SK-N-SH (cell line): ENCODE measurements at regions not wholly inside any gene's neighbourhood (a gene's known extent, or its start where the extent isn't known, plus 50 kb on each side); places are given as distances from the start of the nearest gene placed in this dataset.

Experiments used
- CTCF ChIA-PET: fragments of 300-600, 350-600 bp; formaldehyde crosslinking; extraction: SDS; loops from one replicate; lab custom pipeline; 2021; lab: Yijun Ruan, JAX
- POLR2A ChIA-PET: fragments of 350-600 bp; sonication (Branson Sonifier 250); formaldehyde crosslinking; extraction: SDS; loops from one replicate; lab custom pipeline; 2020; ENCODE audit warnings: antibody characterized with exemption, inconsistent platforms; lab: Yijun Ruan, JAX
- DNase-seq: peaks from one replicate; pipeline ENCODE4 v3.0.0; 2012
- H2AFZ ChIP-seq: fragments of 200-600 bp; sonication (generic); 2 replicates; pipeline ENCODE4 v1.8.1; 2016; ENCODE audit warnings: antibody characterized with exemption, mild to moderate bottlenecking, low read depth
- H3F3A ChIP-seq: fragments of 200-600 bp; sonication (generic); replicated peaks from 2 replicates; pipeline ENCODE3; 2016; ENCODE audit warnings: antibody characterized with exemption, mild to moderate bottlenecking; ENCODE audit not compliant: insufficient read depth
- H3K27ac ChIP-seq, 2 experiments: fragments of 200-500 bp in 1 of 2; fragments of 200-600 bp in 1 of 2; sonication (Bioruptor generic) in 1 of 2; sonication (generic), shearing (Covaris generic) in 1 of 2; 2 replicates each; pipeline versions ENCODE4 v1.5.1 to v1.6.1; 2014 to 2016; ENCODE audit warnings: low read depth in 2 of 2, inconsistent platforms in 1 of 2, low read length in 1 of 2, mild to moderate bottlenecking in 1 of 2, mixed read lengths in 1 of 2
- H3K27me3 ChIP-seq: fragments of 200-600 bp; sonication (generic), shearing (Covaris generic); 2 replicates; pipeline ENCODE4 v1.6.1; 2016; ENCODE audit warnings: mixed run types; ENCODE audit not compliant: insufficient read depth
- H3K36me3 ChIP-seq, 2 experiments: fragments of 200-500 bp in 1 of 2; fragments of 200-600 bp in 1 of 2; sonication (Bioruptor generic) in 1 of 2; sonication (generic) in 1 of 2; replicated peaks in 1 of 2; 2 replicates each; pipeline versions ENCODE3 to v1.5.1; 2014 to 2016; ENCODE audit warnings: low read length in 1 of 2, mild to moderate bottlenecking in 1 of 2; ENCODE audit not compliant: insufficient read depth in 2 of 2, control insufficient read depth in 1 of 2
- H3K4me1 ChIP-seq, 2 experiments: fragments of 200-500 bp in 1 of 2; fragments of 200-600 bp in 1 of 2; sonication (Bioruptor generic) in 1 of 2; sonication (generic), shearing (Covaris generic) in 1 of 2; 2 replicates each; pipeline versions ENCODE4 v1.5.1 to v1.6.1; 2014 to 2016; ENCODE audit warnings: low read depth in 1 of 2, low read length in 1 of 2, mixed run types in 1 of 2; ENCODE audit not compliant: insufficient read depth in 2 of 2, control insufficient read depth in 1 of 2
- H3K4me2 ChIP-seq: fragments of 200-600 bp; sonication (generic), shearing (Covaris generic); 2 replicates; pipeline ENCODE4 v1.6.1; 2017; ENCODE audit warnings: mixed run types
- H3K4me3 ChIP-seq, 2 experiments: fragments of 200-500 bp in 1 of 2; fragments of 200-600 bp in 1 of 2; sonication (Bioruptor generic) in 1 of 2; sonication (generic), shearing (Covaris generic) in 1 of 2; 2 replicates each; pipeline versions ENCODE4 v1.5.1 to v1.8.1; 2014 to 2016; ENCODE audit warnings: low read depth in 2 of 2, inconsistent platforms in 1 of 2, low read length in 1 of 2, mild to moderate bottlenecking in 1 of 2, mixed read lengths in 1 of 2, moderate library complexity in 1 of 2
- H3K79me2 ChIP-seq: fragments of 200-600 bp; sonication (generic); 2 replicates; pipeline ENCODE4 v1.8.1; 2017; ENCODE audit warnings: mild to moderate bottlenecking; ENCODE audit not compliant: insufficient read depth
- H3K9ac ChIP-seq: fragments of 200-600 bp; sonication (generic); 2 replicates; pipeline ENCODE4 v1.6.1; 2017; ENCODE audit warnings: mixed run types
- H3K9me2 ChIP-seq: fragments of 200-600 bp; sonication (generic); 2 replicates; pipeline ENCODE4 v1.6.1; 2017; ENCODE audit warnings: mixed run types
- H3K9me3 ChIP-seq: fragments of 200-600 bp; sonication (generic); 2 replicates; pipeline ENCODE4 v1.6.1; 2017; ENCODE audit warnings: mixed run types, mild to moderate bottlenecking, moderate library complexity
- H4K20me1 ChIP-seq: fragments of 200-600 bp; sonication (generic); 2 replicates; pipeline ENCODE4 v1.6.1; 2017; ENCODE audit warnings: mild to moderate bottlenecking, mixed run types; ENCODE audit not compliant: insufficient read depth
- ELF1 ChIP-seq: IDR thresholded peaks from 2 replicates; pipeline ENCODE4 v1.4.0; 2012
- EZH2phosphoT487 ChIP-seq: fragments of 200-600 bp; sonication (generic); IDR thresholded peaks from 2 replicates; pipeline ENCODE4 v1.6.1; 2017; ENCODE audit warnings: low read depth, mixed run types, mild to moderate bottlenecking, antibody characterized with exemption, moderate library complexity, borderline replicate concordance
- FOXJ3 ChIP-seq: sonication (generic); formaldehyde crosslinking; IDR thresholded peaks from 2 replicates; pipeline ENCODE4 v1.5.1; 2020; ENCODE audit warnings: mild to moderate bottlenecking, missing genetic modification reagents
- MEF2A ChIP-seq: IDR thresholded peaks from 2 replicates; pipeline ENCODE4 v1.4.0; 2012; ENCODE audit warnings: low read depth, borderline replicate concordance
- MXI1 ChIP-seq: IDR thresholded peaks from 2 replicates; pipeline ENCODE4 v1.6.1; 2012; ENCODE audit warnings: mild to moderate bottlenecking, low read depth, low read length, improper control_type of control experiment
- TAF1 ChIP-seq: IDR thresholded peaks from 2 replicates; pipeline ENCODE4 v1.6.1; 2012; ENCODE audit warnings: low read depth, mild to moderate bottlenecking, low read length, moderate library complexity, borderline replicate concordance
- TEAD4 ChIP-seq: IDR thresholded peaks from 2 replicates; pipeline ENCODE4 v1.4.0; 2012; ENCODE audit warnings: mild to moderate bottlenecking, borderline replicate concordance; ENCODE audit not compliant: insufficient read depth
- WGBS: methylation state at CpG from one replicate; pipeline ENCODE4 v1.1.6; 2017; ENCODE audit warnings: low lambda C conversion rate; 5-methylcytosine and 5-hydroxymethylcytosine counted together
- TF ChIP-seq, protein P1 (sequence below): fragments of 150-350 bp; IDR thresholded peaks from 2 replicates; pipeline ENCODE4 v1.6.1; 2016; ENCODE audit warnings: mild to moderate bottlenecking, low read depth, low read length
- TF ChIP-seq, protein P2 (sequence below): IDR thresholded peaks from 2 replicates; pipeline ENCODE4 v1.4.0; 2012; ENCODE audit warnings: low read depth, borderline replicate concordance
- TF ChIP-seq, protein P3 (sequence below): IDR thresholded peaks from 2 replicates; pipeline ENCODE4 v1.6.1; 2012; ENCODE audit warnings: mild to moderate bottlenecking, low read depth, low read length, moderate library complexity
- TF ChIP-seq, protein P4 (sequence below): fragments of 150-350 bp; IDR thresholded peaks from 2 replicates; pipeline ENCODE4 v1.6.1; 2017; ENCODE audit warnings: antibody characterized with exemption, low read length, low read depth, borderline replicate concordance

DNA sequence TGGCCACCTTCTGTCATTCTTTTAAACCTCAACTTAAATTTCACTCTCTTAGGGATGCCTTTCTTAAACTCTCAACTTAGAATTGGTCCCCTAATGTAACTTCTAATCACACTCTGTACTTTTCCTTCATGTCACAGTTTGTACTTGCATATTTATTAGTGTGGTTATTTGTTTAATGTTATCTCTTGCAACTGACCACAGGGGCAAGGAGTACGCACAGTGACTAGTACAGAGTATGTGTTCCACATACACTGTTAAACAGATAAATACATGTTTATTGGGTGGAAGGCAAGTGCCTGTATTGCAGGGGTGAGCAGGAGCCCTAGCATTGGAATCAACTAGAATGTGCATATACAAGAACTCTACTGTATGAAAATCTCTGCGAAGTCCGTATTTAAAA lies 554.0 kb downstream of the INSC start:
- no peaks in the 10 kb centered on the region for H4K20me1 ChIP-seq
- WGBS = 76% methylated on average over 3 of the region's 3 CpGs
- peaks cover 0 to 5% of the 10 kb centered on the region in 2 experiments; a peak in 1 of 4 replicates for H3K4me1 ChIP-seq
- ChIA-PET POLR2A (no interaction called here), CTCF (no interaction called here)
- no peaks in the 10 kb centered on the region for H3K27me3 ChIP-seq
- no peak for DNase-seq
- no peak overlapping the region for H3K9ac ChIP-seq
- H3K79me2 ChIP-seq = no peaks in the 10 kb centered on the region
- H3K9me3 ChIP-seq = no peaks in the 10 kb centered on the region
- no peaks in the 10 kb centered on the region for H3K9me2 ChIP-seq
- no peaks in the 10 kb centered on the region for H3F3A ChIP-seq
- no peak overlapping the region for H2AFZ ChIP-seq
- TF ChIP-seq, protein P1, sequence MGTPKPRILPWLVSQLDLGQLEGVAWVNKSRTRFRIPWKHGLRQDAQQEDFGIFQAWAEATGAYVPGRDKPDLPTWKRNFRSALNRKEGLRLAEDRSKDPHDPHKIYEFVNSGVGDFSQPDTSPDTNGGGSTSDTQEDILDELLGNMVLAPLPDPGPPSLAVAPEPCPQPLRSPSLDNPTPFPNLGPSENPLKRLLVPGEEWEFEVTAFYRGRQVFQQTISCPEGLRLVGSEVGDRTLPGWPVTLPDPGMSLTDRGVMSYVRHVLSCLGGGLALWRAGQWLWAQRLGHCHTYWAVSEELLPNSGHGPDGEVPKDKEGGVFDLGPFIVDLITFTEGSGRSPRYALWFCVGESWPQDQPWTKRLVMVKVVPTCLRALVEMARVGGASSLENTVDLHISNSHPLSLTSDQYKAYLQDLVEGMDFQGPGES = no peak
- TF ChIP-seq, protein P2, sequence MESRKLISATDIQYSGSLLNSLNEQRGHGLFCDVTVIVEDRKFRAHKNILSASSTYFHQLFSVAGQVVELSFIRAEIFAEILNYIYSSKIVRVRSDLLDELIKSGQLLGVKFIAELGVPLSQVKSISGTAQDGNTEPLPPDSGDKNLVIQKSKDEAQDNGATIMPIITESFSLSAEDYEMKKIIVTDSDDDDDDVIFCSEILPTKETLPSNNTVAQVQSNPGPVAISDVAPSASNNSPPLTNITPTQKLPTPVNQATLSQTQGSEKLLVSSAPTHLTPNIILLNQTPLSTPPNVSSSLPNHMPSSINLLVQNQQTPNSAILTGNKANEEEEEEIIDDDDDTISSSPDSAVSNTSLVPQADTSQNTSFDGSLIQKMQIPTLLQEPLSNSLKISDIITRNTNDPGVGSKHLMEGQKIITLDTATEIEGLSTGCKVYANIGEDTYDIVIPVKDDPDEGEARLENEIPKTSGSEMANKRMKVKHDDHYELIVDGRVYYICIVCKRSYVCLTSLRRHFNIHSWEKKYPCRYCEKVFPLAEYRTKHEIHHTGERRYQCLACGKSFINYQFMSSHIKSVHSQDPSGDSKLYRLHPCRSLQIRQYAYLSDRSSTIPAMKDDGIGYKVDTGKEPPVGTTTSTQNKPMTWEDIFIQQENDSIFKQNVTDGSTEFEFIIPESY = no peak
- no peak for TF ChIP-seq FOXJ3 (CRISPR knock-in tag)
- no peak for TF ChIP-seq ELF1
- no peak for TF ChIP-seq EZH2phosphoT487
- TF ChIP-seq, protein P3, sequence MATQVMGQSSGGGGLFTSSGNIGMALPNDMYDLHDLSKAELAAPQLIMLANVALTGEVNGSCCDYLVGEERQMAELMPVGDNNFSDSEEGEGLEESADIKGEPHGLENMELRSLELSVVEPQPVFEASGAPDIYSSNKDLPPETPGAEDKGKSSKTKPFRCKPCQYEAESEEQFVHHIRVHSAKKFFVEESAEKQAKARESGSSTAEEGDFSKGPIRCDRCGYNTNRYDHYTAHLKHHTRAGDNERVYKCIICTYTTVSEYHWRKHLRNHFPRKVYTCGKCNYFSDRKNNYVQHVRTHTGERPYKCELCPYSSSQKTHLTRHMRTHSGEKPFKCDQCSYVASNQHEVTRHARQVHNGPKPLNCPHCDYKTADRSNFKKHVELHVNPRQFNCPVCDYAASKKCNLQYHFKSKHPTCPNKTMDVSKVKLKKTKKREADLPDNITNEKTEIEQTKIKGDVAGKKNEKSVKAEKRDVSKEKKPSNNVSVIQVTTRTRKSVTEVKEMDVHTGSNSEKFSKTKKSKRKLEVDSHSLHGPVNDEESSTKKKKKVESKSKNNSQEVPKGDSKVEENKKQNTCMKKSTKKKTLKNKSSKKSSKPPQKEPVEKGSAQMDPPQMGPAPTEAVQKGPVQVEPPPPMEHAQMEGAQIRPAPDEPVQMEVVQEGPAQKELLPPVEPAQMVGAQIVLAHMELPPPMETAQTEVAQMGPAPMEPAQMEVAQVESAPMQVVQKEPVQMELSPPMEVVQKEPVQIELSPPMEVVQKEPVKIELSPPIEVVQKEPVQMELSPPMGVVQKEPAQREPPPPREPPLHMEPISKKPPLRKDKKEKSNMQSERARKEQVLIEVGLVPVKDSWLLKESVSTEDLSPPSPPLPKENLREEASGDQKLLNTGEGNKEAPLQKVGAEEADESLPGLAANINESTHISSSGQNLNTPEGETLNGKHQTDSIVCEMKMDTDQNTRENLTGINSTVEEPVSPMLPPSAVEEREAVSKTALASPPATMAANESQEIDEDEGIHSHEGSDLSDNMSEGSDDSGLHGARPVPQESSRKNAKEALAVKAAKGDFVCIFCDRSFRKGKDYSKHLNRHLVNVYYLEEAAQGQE = no peak
- TF ChIP-seq, protein P4, sequence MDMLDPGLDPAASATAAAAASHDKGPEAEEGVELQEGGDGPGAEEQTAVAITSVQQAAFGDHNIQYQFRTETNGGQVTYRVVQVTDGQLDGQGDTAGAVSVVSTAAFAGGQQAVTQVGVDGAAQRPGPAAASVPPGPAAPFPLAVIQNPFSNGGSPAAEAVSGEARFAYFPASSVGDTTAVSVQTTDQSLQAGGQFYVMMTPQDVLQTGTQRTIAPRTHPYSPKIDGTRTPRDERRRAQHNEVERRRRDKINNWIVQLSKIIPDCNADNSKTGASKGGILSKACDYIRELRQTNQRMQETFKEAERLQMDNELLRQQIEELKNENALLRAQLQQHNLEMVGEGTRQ = no peak
- TF ChIP-seq MEF2A = no peak
- no peak for TF ChIP-seq TEAD4
- no peak for TF ChIP-seq TAF1
- TF ChIP-seq MXI1 = no peak
- no peak overlapping the region for H3K27ac ChIP-seq
- no peak overlapping the region for H3K4me2 ChIP-seq
- no peak overlapping the region for H3K4me3 ChIP-seq
- no peaks in the 10 kb centered on the region for H3K36me3 ChIP-seq
